PC-3 (cell line): ENCODE measurements at regions not wholly inside any gene's neighbourhood (a gene's known extent, or its start where the extent isn't known, plus 50 kb on each side); places are given as distances from the start of the nearest gene placed in this dataset.

Source experiments
- EZH2phosphoT487 ChIP-seq: fragments of 300-600 bp; sonication (generic); IDR thresholded peaks from 2 replicates; pipeline ENCODE4 v1.6.1; 2018; ENCODE audit warnings: mild to moderate bottlenecking, antibody characterized with exemption, low read length, borderline replicate concordance
- TF ChIP-seq, protein P1 (sequence below): fragments of 300-600 bp; sonication (generic); conservative IDR thresholded peaks from 2 replicates; pipeline ENCODE4 v1.5.1; 2017; ENCODE audit warnings: antibody characterized with exemption, low read depth, mild to moderate bottlenecking, low read length

DNA sequence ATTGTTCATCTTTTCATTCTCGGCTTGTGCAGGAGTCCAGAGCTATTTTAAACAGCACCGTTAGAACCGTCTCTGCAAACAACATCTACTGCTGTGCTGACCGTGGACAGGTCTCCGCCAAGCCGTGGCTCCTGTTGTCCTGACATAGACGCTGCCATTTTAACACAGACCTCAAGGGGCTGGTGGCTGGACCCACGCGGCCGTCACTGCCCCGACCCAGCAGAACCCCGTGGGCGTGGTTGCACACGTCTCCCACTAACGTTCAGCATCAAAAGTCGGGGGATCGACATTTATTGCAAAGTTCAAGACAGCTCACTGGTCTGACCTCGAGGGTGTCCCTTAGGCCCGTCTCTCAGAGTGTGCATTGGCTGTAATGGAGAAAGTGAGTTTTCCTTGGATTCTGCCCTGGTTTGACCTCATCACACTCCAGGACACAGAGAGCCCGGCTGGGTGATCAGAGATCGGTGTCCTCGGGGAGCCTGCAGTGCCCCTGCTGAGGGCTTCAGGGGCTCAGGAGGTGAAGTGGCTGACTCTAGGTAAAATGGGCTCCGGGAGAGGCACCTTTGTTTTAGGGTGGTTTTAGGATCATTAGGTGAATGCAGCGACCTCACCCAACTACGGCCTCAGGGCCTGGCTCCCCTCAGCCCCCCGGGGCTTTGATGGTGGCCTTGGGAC is 363.2 kb downstream of the THBS2 start:
- TF ChIP-seq, protein P1, sequence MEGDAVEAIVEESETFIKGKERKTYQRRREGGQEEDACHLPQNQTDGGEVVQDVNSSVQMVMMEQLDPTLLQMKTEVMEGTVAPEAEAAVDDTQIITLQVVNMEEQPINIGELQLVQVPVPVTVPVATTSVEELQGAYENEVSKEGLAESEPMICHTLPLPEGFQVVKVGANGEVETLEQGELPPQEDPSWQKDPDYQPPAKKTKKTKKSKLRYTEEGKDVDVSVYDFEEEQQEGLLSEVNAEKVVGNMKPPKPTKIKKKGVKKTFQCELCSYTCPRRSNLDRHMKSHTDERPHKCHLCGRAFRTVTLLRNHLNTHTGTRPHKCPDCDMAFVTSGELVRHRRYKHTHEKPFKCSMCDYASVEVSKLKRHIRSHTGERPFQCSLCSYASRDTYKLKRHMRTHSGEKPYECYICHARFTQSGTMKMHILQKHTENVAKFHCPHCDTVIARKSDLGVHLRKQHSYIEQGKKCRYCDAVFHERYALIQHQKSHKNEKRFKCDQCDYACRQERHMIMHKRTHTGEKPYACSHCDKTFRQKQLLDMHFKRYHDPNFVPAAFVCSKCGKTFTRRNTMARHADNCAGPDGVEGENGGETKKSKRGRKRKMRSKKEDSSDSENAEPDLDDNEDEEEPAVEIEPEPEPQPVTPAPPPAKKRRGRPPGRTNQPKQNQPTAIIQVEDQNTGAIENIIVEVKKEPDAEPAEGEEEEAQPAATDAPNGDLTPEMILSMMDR = no peak
- no peak for TF ChIP-seq EZH2phosphoT487
